ENCODE measurements at regions not wholly inside any gene's neighbourhood (a gene's known extent, or its start where the extent isn't known, plus 50 kb on each side); places are given as distances from the start of the nearest gene placed in this dataset.

- H3K36me3 Mint-ChIP-seq (ENCODE audit: insufficient read depth), result no peaks in the 10 kb centered on the region
- DNase-seq (ENCODE audit: low spot score, unreplicated experiment), result no peak
- no peak for TF ChIP-seq CTCF (IDR thresholded peaks at IDR 0.05; ENCODE audit: unreplicated experiment)
- peaks cover 3% of the 10 kb centered on the region for H3K4me1 Mint-ChIP-seq (ENCODE audit: low read depth)
- no peak overlapping the region for H3K27ac Mint-ChIP-seq
- H3K9me3 Mint-ChIP-seq (ENCODE audit: low read depth), result no peaks in the 10 kb centered on the region
- H3K4me3 Mint-ChIP-seq (ENCODE audit: low read depth), result no peak overlapping the region
- H3K27me3 Mint-ChIP-seq, result no peaks in the 10 kb centered on the region
These were observed 472.6 kb upstream of the RGS18 start for GRCh38 chr1:191685669-191686068.

- no peaks in the 10 kb centered on the region for H3K27me3 Mint-ChIP-seq
- no peak overlapping the region for H3K27ac Mint-ChIP-seq
- no peak for DNase-seq (ENCODE audit: low spot score, unreplicated experiment)
- no peak for TF ChIP-seq CTCF (IDR thresholded peaks at IDR 0.05; ENCODE audit: unreplicated experiment)
- H3K36me3 Mint-ChIP-seq (ENCODE audit: insufficient read depth), result no peaks in the 10 kb centered on the region
- peaks cover 2% of the 10 kb centered on the region for H3K9me3 Mint-ChIP-seq (ENCODE audit: low read depth)
- H3K4me3 Mint-ChIP-seq (ENCODE audit: low read depth), result no peak overlapping the region
- peaks cover 3% of the 10 kb centered on the region for H3K4me1 Mint-ChIP-seq (ENCODE audit: low read depth)
These were observed 470.5 kb upstream of the RGS18 start for GRCh38 chr1:191687721-191688120.

DNA sequence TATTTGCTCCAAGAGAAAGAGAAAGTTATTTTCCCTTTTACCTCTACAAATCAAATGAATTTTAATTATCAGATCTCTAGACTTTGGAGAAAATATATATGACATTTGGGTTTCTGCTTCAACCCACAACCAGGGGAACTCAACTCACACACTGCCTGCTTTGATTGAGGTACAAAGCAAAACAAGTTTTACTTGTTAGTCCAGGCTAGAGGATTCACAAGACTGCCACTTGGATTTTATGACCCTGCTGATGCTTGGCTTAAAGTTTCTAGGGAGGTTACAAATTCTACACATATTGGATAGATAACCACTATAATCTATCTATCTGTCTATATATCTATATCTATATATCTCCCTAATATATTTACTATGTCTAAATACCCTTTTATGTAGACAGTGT lies 467.3 kb upstream of the RGS18 start:
- Mint-ChIP-seq H3K9me3 (ENCODE audit: low read depth) (peaks cover 19% of the 10 kb centered on the region), H3K4me3 (ENCODE audit: low read depth) (no peak overlapping the region), H3K27ac (no peak overlapping the region), H3K36me3 (ENCODE audit: insufficient read depth) (peaks cover 3% of the 10 kb centered on the region), H3K4me1 (ENCODE audit: low read depth) (no peaks in the 10 kb centered on the region), H3K27me3 (no peaks in the 10 kb centered on the region)
- no peak for TF ChIP-seq CTCF (IDR thresholded peaks at IDR 0.05; ENCODE audit: unreplicated experiment)
- no peak for DNase-seq (ENCODE audit: low spot score, unreplicated experiment)

- DNase-seq (ENCODE audit: low spot score, unreplicated experiment), result no peak
- TF ChIP-seq CTCF (IDR thresholded peaks at IDR 0.05; ENCODE audit: unreplicated experiment), result no peak
- peaks cover 3% of the 10 kb centered on the region for H3K36me3 Mint-ChIP-seq (ENCODE audit: insufficient read depth)
- no peak overlapping the region for H3K4me3 Mint-ChIP-seq (ENCODE audit: low read depth)
- H3K4me1 Mint-ChIP-seq (ENCODE audit: low read depth), result no peaks in the 10 kb centered on the region
- H3K9me3 Mint-ChIP-seq (ENCODE audit: low read depth), result peaks cover 19% of the 10 kb centered on the region
- no peaks in the 10 kb centered on the region for H3K27me3 Mint-ChIP-seq
- H3K27ac Mint-ChIP-seq, result no peak overlapping the region
These were observed 464.5 kb upstream of the RGS18 start for GRCh38 chr1:191693797-191694196.

- DNase-seq (ENCODE audit: low spot score, unreplicated experiment), result no peak
- TF ChIP-seq CTCF (IDR thresholded peaks at IDR 0.05; ENCODE audit: unreplicated experiment), result no peak
- Mint-ChIP-seq H3K27ac (no peak overlapping the region), H3K27me3 (no peaks in the 10 kb centered on the region), H3K9me3 (ENCODE audit: low read depth) (peaks cover 19% of the 10 kb centered on the region), H3K4me1 (ENCODE audit: low read depth) (peaks cover 15% of the 10 kb centered on the region), H3K4me3 (ENCODE audit: low read depth) (no peak overlapping the region), H3K36me3 (ENCODE audit: insufficient read depth) (peaks cover 3% of the 10 kb centered on the region)
These were observed 462.4 kb upstream of the RGS18 start for GRCh38 chr1:191695865-191696264.

Measured in progenitor cell of endocrine pancreas (in vitro differentiated cells).